SK-N-SH treated with all-trans-retinoic acid at 6 μM for 48 hours (cell line): ENCODE measurements at regions not wholly inside any gene's neighbourhood (a gene's known extent, or its start where the extent isn't known, plus 50 kb on each side); places are given as distances from the start of the nearest gene placed in this dataset.

Source experiments
- ATAC-seq: fragments of 200-7000 bp; cut with Tn5 transposase; 3 replicates; pipeline ENCODE4 v1.9.1; 2020; ENCODE audit warnings: mild to moderate bottlenecking, moderate library complexity
- ARNTL ChIP-seq: fragments of 450-650 bp; formaldehyde crosslinking; IDR thresholded peaks from 2 replicates; pipeline ENCODE4 v1.5.0; 2020; ENCODE audit warnings: low read depth, mild to moderate bottlenecking, moderate library complexity, borderline replicate concordance
- BACH2 ChIP-seq: fragments of 250-450 bp; sonication (Bioruptor Pico); IDR thresholded peaks from 2 replicates; pipeline ENCODE4 v1.9.0; 2021; ENCODE audit warnings: mild to moderate bottlenecking, borderline replicate concordance
- CREB5 ChIP-seq: fragments of 250-450 bp; sonication (Bioruptor Pico); IDR thresholded peaks from 2 replicates; pipeline ENCODE4 v1.5.1; 2020; ENCODE audit warnings: low read depth, mild to moderate bottlenecking, moderate library complexity
- ESRRG ChIP-seq: fragments of 250-450 bp; sonication (Bioruptor Pico); IDR thresholded peaks from 2 replicates; pipeline ENCODE4 v1.6.1; 2021; ENCODE audit warnings: mild to moderate bottlenecking
- GLIS3 ChIP-seq: fragments of 250-450 bp; sonication (Bioruptor Pico); IDR thresholded peaks from 2 replicates; pipeline ENCODE4 v1.5.0; 2020; ENCODE audit warnings: mild to moderate bottlenecking, moderate library complexity
- ISL1 ChIP-seq: fragments of 250-450 bp; sonication (Bioruptor Pico); IDR thresholded peaks from 2 replicates; pipeline ENCODE4 v2.1.2; 2022; ENCODE audit warnings: mild to moderate bottlenecking, moderate library complexity
- OSR1 ChIP-seq: fragments of 250-450 bp; sonication (Bioruptor Pico); IDR thresholded peaks from 2 replicates; pipeline ENCODE4 v1.8.0; 2022; ENCODE audit warnings: moderate library complexity, mild to moderate bottlenecking, inconsistent platforms
- PATZ1 ChIP-seq: fragments of 250-450 bp; sonication (Bioruptor Pico); IDR thresholded peaks from 2 replicates; pipeline ENCODE4 v1.8.0; 2020; ENCODE audit warnings: mild to moderate bottlenecking, moderate library complexity, borderline replicate concordance
- PPARA ChIP-seq: fragments of 250-450 bp; sonication (Bioruptor Pico); IDR thresholded peaks from 2 replicates; pipeline ENCODE4 v1.5.0; 2020; ENCODE audit warnings: mild to moderate bottlenecking, borderline replicate concordance
- RARB ChIP-seq: fragments of 250-450 bp; sonication (Bioruptor Pico); IDR thresholded peaks from 2 replicates; pipeline ENCODE4 v1.8.0; 2021; ENCODE audit warnings: mild to moderate bottlenecking, moderate library complexity
- TCF4 ChIP-seq: fragments of 250-450 bp; sonication (Bioruptor Pico); IDR thresholded peaks from 2 replicates; pipeline ENCODE4 v1.8.0; 2021; ENCODE audit warnings: mild to moderate bottlenecking, moderate library complexity, borderline replicate concordance
- TOX ChIP-seq: fragments of 250-450 bp; sonication (Bioruptor Pico); IDR thresholded peaks from 2 replicates; pipeline ENCODE4 v1.8.0; 2021; ENCODE audit warnings: mild to moderate bottlenecking, moderate library complexity, borderline replicate concordance
- ZC3H10 ChIP-seq: fragments of 250-450 bp; sonication (Bioruptor Pico); IDR thresholded peaks from 2 replicates; pipeline ENCODE4 v1.5.1; 2021; ENCODE audit warnings: mild to moderate bottlenecking, moderate library complexity
- ZFP3 ChIP-seq: fragments of 250-450 bp; sonication (Bioruptor Pico); IDR thresholded peaks from 2 replicates; pipeline ENCODE4 v1.5.0; 2020; ENCODE audit warnings: mild to moderate bottlenecking, moderate library complexity
- ZFP30 ChIP-seq: fragments of 450-650 bp; formaldehyde crosslinking; IDR thresholded peaks from 2 replicates; pipeline ENCODE4 v1.5.0; 2022; ENCODE audit warnings: mild to moderate bottlenecking, moderate library complexity
- ZNF565 ChIP-seq: fragments of 450-650 bp; formaldehyde crosslinking; conservative IDR thresholded peaks from 2 replicates; pipeline ENCODE4 v1.5.0; 2020; ENCODE audit warnings: low read depth, mild to moderate bottlenecking, moderate library complexity
- ZNF70 ChIP-seq: fragments of 450-650 bp; formaldehyde crosslinking; IDR thresholded peaks from 2 replicates; pipeline ENCODE4 v1.5.0; 2020; ENCODE audit warnings: mild to moderate bottlenecking, moderate library complexity
- ZNF8 ChIP-seq: fragments of 450-650 bp; formaldehyde crosslinking; IDR thresholded peaks from 2 replicates; pipeline ENCODE4 v1.5.0; 2020; ENCODE audit warnings: mild to moderate bottlenecking, moderate library complexity
- TF ChIP-seq, protein P1 (sequence below): fragments of 250-450 bp; sonication (Bioruptor Pico); IDR thresholded peaks from 2 replicates; pipeline ENCODE4 v1.5.1; 2021; ENCODE audit warnings: mild to moderate bottlenecking, moderate library complexity
- TF ChIP-seq, protein P2 (sequence below): fragments of 250-450 bp; sonication (Bioruptor Pico); IDR thresholded peaks from 2 replicates; pipeline ENCODE4 v1.8.0; 2021; ENCODE audit warnings: low read depth, mild to moderate bottlenecking, moderate library complexity, borderline replicate concordance

GRCh38 chr21:16177532-16177931, 447.8 kb downstream of the USP25 start:
- ATAC-seq = no peak
- no peak for TF ChIP-seq ISL1
- no peak for TF ChIP-seq BACH2 (CRISPR knock-in tag)
- TF ChIP-seq OSR1 = no peak
- TF ChIP-seq, protein P1, sequence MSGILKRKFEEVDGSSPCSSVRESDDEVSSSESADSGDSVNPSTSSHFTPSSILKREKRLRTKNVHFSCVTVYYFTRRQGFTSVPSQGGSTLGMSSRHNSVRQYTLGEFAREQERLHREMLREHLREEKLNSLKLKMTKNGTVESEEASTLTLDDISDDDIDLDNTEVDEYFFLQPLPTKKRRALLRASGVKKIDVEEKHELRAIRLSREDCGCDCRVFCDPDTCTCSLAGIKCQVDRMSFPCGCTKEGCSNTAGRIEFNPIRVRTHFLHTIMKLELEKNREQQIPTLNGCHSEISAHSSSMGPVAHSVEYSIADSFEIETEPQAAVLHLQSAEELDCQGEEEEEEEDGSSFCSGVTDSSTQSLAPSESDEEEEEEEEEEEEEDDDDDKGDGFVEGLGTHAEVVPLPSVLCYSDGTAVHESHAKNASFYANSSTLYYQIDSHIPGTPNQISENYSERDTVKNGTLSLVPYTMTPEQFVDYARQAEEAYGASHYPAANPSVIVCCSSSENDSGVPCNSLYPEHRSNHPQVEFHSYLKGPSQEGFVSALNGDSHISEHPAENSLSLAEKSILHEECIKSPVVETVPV = no peak
- no peak for TF ChIP-seq ESRRG (CRISPR knock-in tag)
- TF ChIP-seq, all 23 proteins: peak for 0

DNA sequence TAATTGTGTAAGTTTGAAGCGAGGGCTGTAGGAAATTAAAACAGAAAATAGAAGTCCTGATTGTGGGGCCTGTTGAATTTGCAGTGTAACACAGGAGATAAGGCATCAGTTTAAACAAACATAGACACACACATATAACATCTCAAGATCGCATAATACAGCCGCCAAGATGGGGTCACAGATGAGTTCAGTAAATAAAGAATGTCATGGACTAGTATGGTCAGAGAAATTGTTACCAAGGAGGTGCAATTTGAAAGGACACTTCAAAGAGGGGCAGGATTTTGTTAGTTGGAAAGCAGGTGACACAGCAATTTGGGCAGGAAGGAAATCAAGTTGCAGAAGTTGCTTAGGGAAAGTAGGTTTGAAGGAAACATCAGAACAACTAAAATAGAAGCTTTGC, 450.0 kb downstream of the USP25 start:
- no peak for TF ChIP-seq PATZ1
- TF ChIP-seq ZNF70 (CRISPR knock-in tag) = no peak
- TF ChIP-seq RARB (CRISPR knock-in tag) = no peak
- no peak for TF ChIP-seq ISL1
- no peak for TF ChIP-seq ZFP3
- TF ChIP-seq TOX (CRISPR knock-in tag) = no peak
- ATAC-seq = no peak

DNA sequence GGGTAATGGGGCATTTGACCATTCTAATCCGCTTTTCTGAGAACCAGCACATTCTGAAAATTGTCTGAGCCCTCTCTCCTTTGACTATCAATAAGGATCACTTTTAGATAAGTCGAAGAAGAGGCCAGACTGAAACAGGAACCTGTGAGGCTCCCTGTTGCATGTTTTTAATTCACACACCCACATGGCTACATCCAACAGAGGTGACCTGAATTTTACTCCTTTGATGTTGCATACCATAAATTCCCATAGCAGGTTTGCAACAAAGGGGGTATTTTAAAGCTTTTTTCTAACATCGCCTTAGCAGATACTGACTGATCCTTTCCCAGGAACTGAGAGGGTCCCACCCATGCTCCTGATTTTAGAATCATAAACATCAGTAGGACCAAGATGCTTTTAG, 450.8 kb downstream of the USP25 start:
- TF ChIP-seq PPARA (CRISPR knock-in tag) (no peak), OSR1 (no peak), PATZ1 (no peak), ZC3H10 (CRISPR knock-in tag) (no peak), GLIS3 (CRISPR knock-in tag) (no peak), RARB (CRISPR knock-in tag) (no peak), ZFP3 (no peak), ZNF70 (CRISPR knock-in tag) (no peak), ARNTL (CRISPR knock-in tag) (no peak), ZNF8 (CRISPR knock-in tag) (no peak)
- no peak for ATAC-seq

GRCh38 chr21:16181018-16181417, 451.2 kb downstream of the USP25 start:
- no peak for ATAC-seq
- TF ChIP-seq ZNF565 (CRISPR knock-in tag) = no peak
- TF ChIP-seq CREB5 (CRISPR knock-in tag) = no peak
- no peak for TF ChIP-seq ESRRG (CRISPR knock-in tag)
- TF ChIP-seq, protein P1 = no peak
- TF ChIP-seq GLIS3 (CRISPR knock-in tag) = no peak
- no peak for TF ChIP-seq RARB (CRISPR knock-in tag)
- TF ChIP-seq ZFP30 = no peak
- TF ChIP-seq TCF4 (CRISPR knock-in tag) = no peak
- no peak for TF ChIP-seq ARNTL (CRISPR knock-in tag)

GRCh38 chr21:16185766-16186165, 456.0 kb downstream of the USP25 start:
- no peak for ATAC-seq
- TF ChIP-seq ZNF8 (CRISPR knock-in tag) (no peak), OSR1 (no peak)
- TF ChIP-seq, protein P2, sequence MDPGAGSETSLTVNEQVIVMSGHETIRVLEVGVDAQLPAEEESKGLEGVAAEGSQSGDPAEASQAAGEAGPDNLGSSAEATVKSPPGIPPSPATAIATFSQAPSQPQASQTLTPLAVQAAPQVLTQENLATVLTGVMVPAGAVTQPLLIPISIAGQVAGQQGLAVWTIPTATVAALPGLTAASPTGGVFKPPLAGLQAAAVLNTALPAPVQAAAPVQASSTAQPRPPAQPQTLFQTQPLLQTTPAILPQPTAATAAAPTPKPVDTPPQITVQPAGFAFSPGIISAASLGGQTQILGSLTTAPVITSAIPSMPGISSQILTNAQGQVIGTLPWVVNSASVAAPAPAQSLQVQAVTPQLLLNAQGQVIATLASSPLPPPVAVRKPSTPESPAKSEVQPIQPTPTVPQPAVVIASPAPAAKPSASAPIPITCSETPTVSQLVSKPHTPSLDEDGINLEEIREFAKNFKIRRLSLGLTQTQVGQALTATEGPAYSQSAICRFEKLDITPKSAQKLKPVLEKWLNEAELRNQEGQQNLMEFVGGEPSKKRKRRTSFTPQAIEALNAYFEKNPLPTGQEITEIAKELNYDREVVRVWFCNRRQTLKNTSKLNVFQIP (CRISPR knock-in tag) = no peak
- TF ChIP-seq, all 23 proteins: peak for 0
